Dedifferentiated amniotic fluid mesenchymal stem cell (primary cell): ENCODE measurements at regions not wholly inside any gene's neighbourhood (a gene's known extent, or its start where the extent isn't known, plus 50 kb on each side); places are given as distances from the start of the nearest gene placed in this dataset.

Experiments used
- DNase-seq: peaks from one replicate; pipeline ENCODE4 v3.0.0-alpha.2; 2016; ENCODE audit errors: extremely low spot score

DNA sequence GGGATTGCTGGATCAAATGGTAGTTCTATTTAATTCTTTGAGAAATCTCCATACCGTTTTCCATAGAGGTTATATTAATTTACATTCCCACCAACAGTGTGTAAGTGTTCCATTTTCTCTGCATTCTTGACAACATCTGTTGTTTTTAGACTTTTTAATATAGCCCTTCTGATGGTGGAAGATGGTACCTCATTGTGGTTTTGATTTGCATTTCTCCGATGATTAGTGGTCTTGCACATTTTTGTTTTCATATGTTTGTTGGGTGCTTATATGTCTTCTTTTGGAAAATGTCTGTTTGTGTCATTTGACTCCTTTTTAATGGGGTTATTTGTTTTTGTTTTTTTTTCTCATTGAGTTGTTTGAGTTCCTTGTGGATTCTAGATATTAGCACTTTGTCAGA lies 75.3 kb upstream of the PUDP start:
- no peak for DNase-seq

DNA sequence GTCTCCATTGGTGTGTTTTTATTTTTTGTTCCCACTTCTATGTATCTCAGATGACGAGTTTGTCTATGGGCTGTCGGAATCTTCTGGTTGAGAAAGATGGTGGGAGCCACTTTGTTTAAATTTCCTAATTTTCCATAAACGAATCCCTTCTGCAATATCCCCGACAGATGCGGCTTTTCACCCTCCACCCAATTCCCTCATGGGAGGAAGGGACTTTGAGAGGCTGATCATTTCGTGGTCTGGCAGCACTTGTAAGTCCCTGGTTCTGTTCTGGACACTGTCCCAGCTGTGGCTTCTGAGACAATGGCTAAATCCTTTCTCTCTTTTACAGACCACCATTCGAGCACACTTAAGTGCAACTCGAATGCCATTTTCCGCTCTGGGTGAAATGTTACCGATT lies 72.2 kb upstream of the PUDP start:
- DNase-seq, result no peak

GRCh38 chrX:7219153-7219705 lies 71.3 kb upstream of the PUDP start:
- DNase-seq, result no peak

- DNase-seq, result no peak
Observed at GRCh38 chrX:7218321-7219152, 70.6 kb upstream of the PUDP start.

GRCh38 chrX:7216981-7217587 lies 69.1 kb upstream of the PUDP start:
- DNase-seq, result no peak

DNA sequence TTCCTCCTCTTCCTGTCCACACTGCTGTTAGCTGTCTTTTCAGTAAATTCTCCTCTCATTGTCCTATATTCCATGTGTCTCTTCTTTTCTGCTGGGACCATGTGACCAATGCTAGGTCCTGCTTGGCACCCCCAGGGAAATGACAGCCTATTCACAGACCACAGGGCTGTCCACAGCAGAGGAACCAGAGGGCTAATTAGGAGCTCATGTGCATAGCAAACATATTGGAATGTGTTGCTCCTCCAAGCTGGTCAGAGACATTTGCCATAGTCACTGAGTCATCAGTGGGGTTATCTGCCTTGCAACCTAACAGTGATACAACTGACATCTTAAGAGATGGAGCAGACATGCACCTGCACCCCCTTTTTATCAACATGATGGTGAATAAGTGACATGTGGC lies 67.9 kb upstream of the PUDP start:
- no peak for DNase-seq

- DNase-seq, result no peak
Observed at GRCh38 chrX:7214251-7214650, 66.3 kb upstream of the PUDP start.

DNA sequence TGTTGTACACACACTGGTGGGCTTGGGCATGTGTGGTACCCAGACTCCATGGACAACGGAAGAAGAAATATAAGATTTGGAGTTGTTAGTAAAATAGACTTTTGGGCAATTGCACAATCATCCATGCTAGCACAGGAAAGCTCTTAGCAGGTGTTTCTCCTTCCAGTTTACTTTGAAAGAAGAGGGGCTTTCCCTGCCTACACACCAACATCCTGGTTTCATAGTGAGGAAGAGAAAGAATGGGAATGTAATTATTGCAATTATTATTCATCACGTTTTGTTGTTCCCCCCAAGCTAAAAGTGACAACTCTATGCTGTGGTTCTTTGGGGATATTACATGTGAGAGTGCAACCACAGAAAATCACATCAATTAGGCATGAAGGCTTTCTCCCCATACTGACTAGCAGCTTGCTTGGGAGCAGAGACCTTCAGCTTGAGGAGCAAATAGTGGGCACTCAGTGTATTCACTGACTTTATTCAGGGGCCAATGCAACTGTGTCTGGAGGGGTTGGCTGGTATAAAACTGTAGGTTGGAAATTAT lies 57.2 kb upstream of the PUDP start:
- no peak for DNase-seq

- DNase-seq, result no peak
Observed at GRCh38 chrX:7204619-7205018, 56.7 kb upstream of the PUDP start.

DNA sequence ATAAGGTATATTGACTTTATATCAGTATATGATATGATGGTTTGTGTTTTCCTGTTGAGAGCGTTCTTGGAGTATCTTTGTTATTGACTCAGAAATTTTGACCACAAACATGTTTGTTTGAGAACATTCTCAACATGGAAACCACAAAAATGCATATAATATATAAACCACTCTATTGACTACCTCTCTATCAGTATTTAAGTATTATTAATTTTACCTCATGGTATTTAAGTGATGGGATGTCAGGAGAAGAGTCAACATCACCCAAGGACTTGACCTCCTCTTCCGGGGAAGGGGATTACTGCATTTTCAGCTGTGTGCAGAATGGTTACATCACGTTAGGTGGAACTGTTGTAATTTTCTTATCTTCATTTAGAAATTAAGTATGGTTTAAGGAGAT lies 54.3 kb upstream of the PUDP start:
- no peak for DNase-seq

DNA sequence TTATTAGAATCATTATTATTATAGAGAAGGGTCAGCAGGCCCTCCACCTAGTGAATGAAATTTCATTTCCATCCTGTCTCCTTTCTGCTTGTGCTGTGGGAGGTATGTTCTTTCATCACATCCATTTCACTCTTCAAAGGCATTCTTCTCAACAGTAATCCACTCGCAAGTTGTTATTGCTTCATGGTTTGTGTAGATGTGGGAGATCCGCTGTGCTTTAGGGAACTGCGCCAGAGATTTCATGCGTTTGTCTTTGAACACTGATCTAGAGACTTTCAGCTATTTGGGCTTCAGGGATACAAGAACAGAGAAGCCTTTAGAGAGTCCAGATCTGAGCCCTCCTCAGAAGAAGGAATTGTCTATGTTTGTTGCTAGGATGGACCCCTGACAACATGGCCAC lies 53.5 kb upstream of the PUDP start:
- DNase-seq, result no peak

DNA sequence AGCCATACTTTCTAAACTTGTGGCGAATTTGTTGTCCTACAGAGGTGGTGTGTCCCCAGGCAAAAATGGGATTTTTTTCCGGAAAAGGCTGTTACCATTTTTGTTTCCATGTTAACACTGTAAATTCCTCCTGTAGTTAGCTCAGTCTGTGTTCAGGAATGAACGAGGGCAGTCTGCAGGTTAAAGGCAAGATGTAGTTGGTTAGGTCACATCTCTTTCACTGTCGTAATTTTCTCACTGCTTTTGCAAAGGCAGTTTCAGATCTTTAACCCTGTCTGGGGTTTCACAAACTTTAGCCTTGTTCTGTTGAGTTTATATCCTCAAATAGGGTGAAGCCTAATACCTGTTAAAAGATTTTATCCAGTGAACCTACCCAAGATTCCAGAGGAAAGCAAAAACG lies 50.5 kb upstream of the PUDP start:
- DNase-seq, result no peak
